Testis (tissue), 2 donors: ENCODE measurements at regions not wholly inside any gene's neighbourhood (a gene's known extent, or its start where the extent isn't known, plus 50 kb on each side); places are given as distances from the start of the nearest gene placed in this dataset.

ENCODE experiments used
- DNase-seq: peaks from one replicate; pipeline ENCODE4 v3.0.0-alpha.2; 2019
- H3K27ac ChIP-seq, 2 donors: fragments of 200-600 bp; sonication (generic); one replicate each; pipeline ENCODE4 v1.5.1; 2019
- H3K27me3 ChIP-seq: fragments of 200-600 bp; sonication (generic); one replicate; pipeline ENCODE4 v1.5.1; 2019
- H3K36me3 ChIP-seq: fragments of 200-600 bp; sonication (generic); one replicate; pipeline ENCODE4 v1.5.1; 2017; ENCODE audit warnings: low read depth; ENCODE audit errors: missing control alignments
- H3K4me1 ChIP-seq: fragments of 200-600 bp; sonication (generic); one replicate; pipeline ENCODE4 v1.5.1; 2019
- H3K4me3 ChIP-seq, 2 donors: fragments of 200-600 bp; sonication (generic); one replicate each; pipeline ENCODE4 v1.5.1; 2017 to 2019
- H3K9me3 ChIP-seq: fragments of 200-600 bp; sonication (generic); one replicate; pipeline ENCODE4 v1.5.1; 2017
- CTCF ChIP-seq, 3 experiments: fragments of 450-650 bp in 2 of 3; fragments of 200-600 bp in 1 of 3; sonication (generic) in 1 of 3; IDR thresholded peaks; one replicate each; pipeline ENCODE4 v1.5.1; 2016 to 2019; ENCODE audit warnings: antibody characterized with exemption in 3 of 3, mild to moderate bottlenecking in 2 of 3, moderate library complexity in 1 of 3
- POLR2A ChIP-seq: fragments of 450-650 bp; IDR thresholded peaks from one replicate; pipeline ENCODE4 v1.6.1; 2017; ENCODE audit warnings: antibody characterized with exemption, mild to moderate bottlenecking, moderate library complexity
- WGBS, 2 donors: methylation state at CpG; one replicate each; pipeline ENCODE4 v1.1.5; 2018; 5-methylcytosine and 5-hydroxymethylcytosine counted together
- intact Hi-C: fragments of 100-400 bp; cut with DNase I; formaldehyde crosslinking; loops from one replicate; pipeline ENCODE4 v1.15.1; 2023; ENCODE audit warnings: low total_unique reads

GRCh38 chr2:58515827-58516573 lies 274.9 kb upstream of the FANCL start:
- no peaks in the 10 kb centered on the region for H3K36me3 ChIP-seq
- no peaks in the 10 kb centered on the region for H3K27me3 ChIP-seq
- WGBS, 2 donors, result 96 to 97% methylated on average over 2 of the region's 2 CpGs
- no peaks in the 10 kb centered on the region for H3K4me1 ChIP-seq
- no peaks in the 10 kb centered on the region for H3K9me3 ChIP-seq
- intact Hi-C loops, result no loop called here
- TF ChIP-seq CTCF (IDR thresholded peaks at IDR 0.05) (no peak), POLR2A (no peak)
- DNase-seq, result no peak
- no peak overlapping the region for H3K4me3 ChIP-seq
- no peak overlapping the region for H3K27ac ChIP-seq

GRCh38 chr2:58514252-58514651 lies 273.1 kb upstream of the FANCL start:
- no peaks in the 10 kb centered on the region for H3K36me3 ChIP-seq
- H3K4me1 ChIP-seq, result no peaks in the 10 kb centered on the region
- intact Hi-C loops, result no loop called here
- H3K9me3 ChIP-seq, result no peaks in the 10 kb centered on the region
- TF ChIP-seq POLR2A (no peak), CTCF (IDR thresholded peaks at IDR 0.05) (no peak)
- no peak overlapping the region for H3K27ac ChIP-seq
- H3K27me3 ChIP-seq, result no peaks in the 10 kb centered on the region
- no peak overlapping the region for H3K4me3 ChIP-seq
- DNase-seq, result no peak

- Histone ChIP-seq H3K4me1 (no peaks in the 10 kb centered on the region), H3K4me3 (no peak overlapping the region), H3K36me3 (no peaks in the 10 kb centered on the region), H3K27me3 (no peaks in the 10 kb centered on the region), H3K9me3 (no peaks in the 10 kb centered on the region), H3K27ac (no peak overlapping the region)
- WGBS, 2 donors, result 81 to 100% methylated on average over 1 of the region's 1 CpG
- no peak for DNase-seq
- TF ChIP-seq POLR2A (no peak), CTCF (IDR thresholded peaks at IDR 0.05) (no peak)
- intact Hi-C loops, result no loop called here
Observed at GRCh38 chr2:58512878-58513277, 271.8 kb upstream of the FANCL start.

GRCh38 chr2:58508006-58508405 lies 266.9 kb upstream of the FANCL start:
- intact Hi-C loops, result no loop called here
- Histone ChIP-seq H3K4me3 (no peak overlapping the region), H3K4me1 (no peaks in the 10 kb centered on the region), H3K27me3 (no peaks in the 10 kb centered on the region), H3K27ac (no peak overlapping the region), H3K9me3 (no peaks in the 10 kb centered on the region), H3K36me3 (no peaks in the 10 kb centered on the region)
- 85 to 86% methylated on average over 4 of the region's 4 CpGs for WGBS, 2 donors
- DNase-seq, result no peak
- no peak for TF ChIP-seq CTCF (IDR thresholded peaks at IDR 0.05)
- TF ChIP-seq POLR2A, result no peak

- 52 to 55% methylated on average over 1 of the region's 1 CpG for WGBS, 2 donors
- Histone ChIP-seq H3K4me3 (no peak overlapping the region), H3K4me1 (no peaks in the 10 kb centered on the region), H3K27ac (no peak overlapping the region), H3K9me3 (no peaks in the 10 kb centered on the region), H3K36me3 (no peaks in the 10 kb centered on the region), H3K27me3 (no peaks in the 10 kb centered on the region)
- DNase-seq, result no peak
- TF ChIP-seq CTCF (IDR thresholded peaks at IDR 0.05) (no peak), POLR2A (no peak)
- intact Hi-C loops, result no loop called here
Observed at GRCh38 chr2:58503918-58504317, 262.8 kb upstream of the FANCL start.
